ENCODE measurements at regions not wholly inside any gene's neighbourhood (a gene's known extent, or its start where the extent isn't known, plus 50 kb on each side); places are given as distances from the start of the nearest gene placed in this dataset.

DNA sequence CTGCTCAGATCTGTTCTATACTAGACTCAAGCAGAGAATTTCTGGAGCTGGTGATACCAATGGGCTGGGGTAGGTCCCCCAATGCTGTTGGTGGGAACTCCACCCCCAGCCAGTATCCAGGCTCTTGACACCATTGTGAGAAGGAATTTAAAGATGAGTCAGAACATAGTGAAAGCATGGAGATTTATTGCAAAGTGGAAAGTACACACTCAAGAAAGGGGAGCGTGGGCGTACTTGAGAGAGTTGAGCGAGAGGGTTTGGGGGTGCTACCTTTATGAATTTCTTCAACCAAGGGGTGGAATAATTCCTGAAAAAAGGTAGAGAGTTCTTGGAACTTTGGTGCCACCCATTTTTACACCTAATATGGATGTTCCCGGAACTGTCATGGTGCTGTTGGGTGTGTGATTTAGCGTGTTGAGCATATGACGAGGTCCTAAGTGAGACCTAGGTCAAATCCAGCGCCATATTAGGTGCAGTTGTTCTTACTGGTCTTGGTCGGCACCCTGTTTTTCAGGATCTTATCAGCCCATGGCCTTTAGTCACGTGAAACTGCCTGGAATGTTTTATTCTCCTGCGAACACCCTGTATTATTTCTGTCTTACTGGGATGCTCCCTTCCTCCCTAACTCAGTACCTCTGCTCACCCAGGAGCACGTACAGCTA lies 122.0 kb upstream of the AHR start:
- no peak for DNase-seq (ENCODE audit: low spot score)

DNA sequence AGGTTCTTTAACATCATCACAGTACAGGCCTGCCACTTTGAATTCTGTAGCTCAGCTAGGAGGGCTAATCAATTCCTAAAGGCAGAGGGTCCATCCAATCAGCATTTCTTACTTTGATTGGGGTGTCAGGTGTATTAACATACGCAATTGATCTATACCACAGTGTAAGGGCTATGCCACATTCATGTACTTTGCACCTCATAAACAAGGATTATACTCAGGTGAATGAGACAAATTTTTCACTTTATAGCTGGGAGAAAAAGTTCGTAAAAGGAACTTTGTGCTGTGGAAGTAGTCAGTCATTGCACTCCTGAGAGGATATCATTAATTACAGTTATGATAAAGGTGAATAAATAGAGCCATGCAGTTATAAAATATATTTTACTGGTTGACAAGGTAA lies 119.9 kb upstream of the AHR start:
- no peak for DNase-seq (ENCODE audit: low spot score)

DNA sequence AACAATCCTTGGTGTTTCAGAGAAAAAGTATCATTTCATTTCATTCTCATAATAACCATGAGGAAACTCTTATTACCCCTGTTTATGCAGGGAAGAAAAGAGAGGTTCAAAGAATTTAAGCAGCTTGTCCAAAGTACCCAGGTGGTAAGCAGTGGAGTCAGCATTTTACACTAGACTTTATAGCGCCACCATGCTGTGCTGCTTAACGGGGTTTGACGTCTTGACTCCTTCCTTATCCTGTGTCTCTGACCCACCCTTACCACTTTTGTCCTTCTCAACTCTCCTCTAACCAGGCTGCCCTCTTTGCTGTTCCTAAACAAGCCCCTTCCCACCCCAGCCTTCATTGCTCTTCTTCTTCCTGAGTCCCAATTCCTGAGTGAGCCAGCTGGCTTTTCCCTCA lies 117.0 kb upstream of the AHR start:
- DNase-seq (ENCODE audit: low spot score): no peak

DNA sequence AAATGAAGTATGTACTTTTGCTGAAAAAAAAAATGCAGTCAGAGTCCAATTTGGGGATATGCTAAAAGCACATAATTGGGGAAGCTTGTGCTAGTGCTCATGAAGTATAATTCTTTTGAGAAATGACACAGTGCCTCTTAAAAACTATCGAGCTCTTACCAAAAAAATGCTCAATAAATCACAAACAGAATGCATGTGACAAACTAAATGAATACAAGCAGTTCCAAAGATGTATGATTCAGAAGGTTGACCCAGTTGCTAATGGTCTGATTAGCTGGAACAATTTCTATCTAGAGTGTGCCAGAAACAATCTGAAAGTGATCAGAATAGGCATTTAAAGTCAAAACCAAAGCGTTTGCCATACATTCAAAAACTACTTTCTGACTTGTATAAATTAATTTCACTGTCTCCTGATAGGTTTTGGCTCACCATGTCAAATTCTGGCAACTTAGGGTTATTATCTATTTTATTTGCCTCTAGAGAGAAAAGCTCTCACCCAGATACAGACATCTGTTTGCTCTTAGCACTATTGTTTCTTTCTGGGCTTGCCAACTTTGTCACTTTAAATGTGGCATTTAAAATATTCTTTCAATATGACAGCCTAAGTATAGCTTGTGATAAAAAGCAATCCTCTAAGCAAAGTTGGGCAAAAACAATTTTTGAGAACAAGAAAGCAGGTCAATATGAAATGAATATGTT lies 114.7 kb upstream of the AHR start:
- no peak for DNase-seq (ENCODE audit: low spot score)

DNA sequence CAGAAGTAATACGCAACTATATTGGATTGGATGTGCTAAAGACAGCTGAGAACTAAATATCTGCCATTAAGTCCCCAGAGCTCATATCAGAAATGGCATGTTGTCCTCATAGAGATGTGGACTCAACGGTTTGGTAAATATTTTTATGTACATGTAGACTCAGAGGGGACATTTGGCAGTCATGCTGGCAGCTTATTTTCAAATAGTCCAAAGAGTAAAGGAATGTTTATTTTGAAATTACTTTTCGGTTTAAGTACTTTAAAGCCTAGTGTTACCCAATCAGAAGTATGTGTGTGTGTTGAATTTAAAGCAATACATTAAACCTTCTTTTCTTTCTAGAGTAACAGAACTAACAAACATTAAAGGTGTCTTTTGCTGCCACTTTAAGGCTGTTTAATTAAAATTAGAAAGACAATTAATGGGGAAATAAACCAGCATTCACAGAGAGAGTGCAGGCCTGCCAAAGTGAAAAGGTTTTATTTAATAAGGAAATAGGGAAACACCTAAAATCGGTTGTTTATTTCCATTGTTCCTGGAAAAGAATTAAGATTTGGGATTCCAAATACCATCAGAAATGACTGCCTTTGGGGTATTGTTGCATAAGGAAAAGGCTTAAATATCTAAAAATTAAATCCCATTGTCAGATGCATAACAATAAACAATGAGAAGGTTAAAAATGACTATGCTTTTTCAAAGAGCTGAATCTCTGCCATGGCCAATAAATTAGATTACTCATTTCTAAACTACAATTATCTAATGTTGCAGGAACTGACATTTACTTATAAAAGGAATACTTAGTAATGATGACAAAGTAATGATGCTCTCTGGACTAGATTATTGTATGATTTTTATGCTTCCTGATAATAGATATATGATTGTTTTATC lies 113.4 kb upstream of the AHR start:
- DNase-seq (ENCODE audit: low spot score): no peak

DNA sequence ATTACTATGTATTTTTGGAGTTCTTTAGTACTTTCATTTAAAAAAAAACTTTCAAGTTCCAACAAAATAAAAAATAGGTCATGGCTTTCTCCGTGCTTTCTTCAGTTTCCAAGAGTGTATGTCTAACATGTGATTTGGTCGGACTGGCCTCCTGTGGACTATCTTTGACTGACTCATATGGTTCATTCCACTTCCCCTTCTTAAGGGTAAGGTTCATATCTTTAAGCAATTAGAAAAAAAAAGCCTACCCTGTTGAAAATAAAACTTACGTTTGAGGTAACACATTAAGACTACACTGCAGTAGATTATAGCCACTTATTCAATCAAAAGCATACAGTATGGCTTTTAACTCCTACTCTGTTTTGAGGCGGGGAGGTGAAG lies 112.8 kb upstream of the AHR start:
- DNase-seq (ENCODE audit: low spot score): no peak

DNA sequence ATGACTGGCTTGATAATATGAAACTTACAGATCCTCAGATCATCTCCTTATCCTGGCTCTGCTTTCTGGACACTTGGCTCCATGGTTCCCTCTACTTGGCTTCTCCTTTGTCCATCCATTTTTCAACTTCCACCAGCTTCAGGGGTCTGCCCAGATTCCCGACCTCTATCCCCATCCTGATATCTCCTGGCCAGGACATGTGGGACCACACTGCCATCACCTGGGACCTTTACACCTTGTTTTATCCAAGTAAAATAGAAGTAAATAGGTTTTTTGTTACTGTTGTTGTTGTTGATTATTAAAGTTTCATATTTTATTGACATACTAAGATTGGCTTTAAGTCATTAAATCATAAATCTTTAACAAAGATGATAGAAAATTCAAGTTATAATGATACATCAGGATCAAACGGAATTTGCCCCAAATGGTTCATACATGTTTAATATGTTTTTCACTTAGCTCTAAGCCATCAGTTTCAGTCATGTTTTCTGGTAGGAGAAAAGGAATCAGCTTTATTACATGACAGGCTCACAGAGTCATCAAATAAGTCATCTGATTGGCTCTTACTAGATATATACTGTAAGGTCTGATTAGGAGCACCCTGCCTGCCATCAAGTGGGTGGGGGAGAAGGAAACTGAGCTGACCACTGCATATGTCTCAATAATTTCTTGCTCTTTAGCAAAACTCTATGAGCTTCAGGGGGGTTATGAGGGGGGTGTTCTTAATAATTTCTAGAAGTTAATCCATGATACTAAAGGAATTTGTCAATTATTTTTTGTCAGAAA lies 111.5 kb upstream of the AHR start:
- DNase-seq (ENCODE audit: low spot score): no peak

DNA sequence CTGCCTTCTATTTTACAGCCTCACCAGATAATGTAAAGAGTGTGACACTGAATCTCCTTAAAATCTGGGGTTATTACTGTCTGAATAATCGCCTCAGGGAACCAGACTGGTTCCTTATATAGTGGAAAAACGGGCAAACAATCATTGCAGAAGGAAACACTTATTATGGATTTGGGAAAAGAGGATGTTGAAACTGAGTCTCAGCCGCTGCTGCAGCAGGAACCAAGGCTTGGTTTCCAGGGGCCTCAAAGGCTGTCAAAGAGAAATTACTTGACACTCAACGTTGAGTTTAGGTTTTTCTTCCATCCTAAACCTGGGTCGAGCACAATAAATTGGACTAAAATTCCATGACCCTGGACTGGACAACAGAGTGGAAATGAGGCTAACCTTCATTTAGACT lies 103.8 kb upstream of the AHR start:
- no peak for DNase-seq (ENCODE audit: low spot score)

DNA sequence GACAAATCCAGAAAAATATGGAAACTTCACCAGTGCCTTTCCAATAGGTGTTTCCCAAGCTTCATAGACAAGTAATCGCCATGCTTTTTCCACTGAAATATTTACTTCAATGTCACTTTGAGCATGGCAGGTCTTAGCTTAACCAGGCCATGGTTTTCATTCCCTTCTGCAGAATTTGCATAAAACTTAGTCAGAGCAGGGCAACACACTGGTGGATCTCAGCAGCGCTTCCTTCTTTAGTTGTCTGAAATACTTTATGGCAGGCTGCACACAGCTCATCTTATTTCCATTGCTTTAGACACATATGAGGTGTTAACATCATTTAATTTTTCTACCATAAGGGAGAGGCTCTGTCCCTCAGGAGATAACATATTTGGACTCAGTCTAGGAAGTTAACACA lies 102.9 kb upstream of the AHR start:
- DNase-seq (ENCODE audit: low spot score): no peak

DNA sequence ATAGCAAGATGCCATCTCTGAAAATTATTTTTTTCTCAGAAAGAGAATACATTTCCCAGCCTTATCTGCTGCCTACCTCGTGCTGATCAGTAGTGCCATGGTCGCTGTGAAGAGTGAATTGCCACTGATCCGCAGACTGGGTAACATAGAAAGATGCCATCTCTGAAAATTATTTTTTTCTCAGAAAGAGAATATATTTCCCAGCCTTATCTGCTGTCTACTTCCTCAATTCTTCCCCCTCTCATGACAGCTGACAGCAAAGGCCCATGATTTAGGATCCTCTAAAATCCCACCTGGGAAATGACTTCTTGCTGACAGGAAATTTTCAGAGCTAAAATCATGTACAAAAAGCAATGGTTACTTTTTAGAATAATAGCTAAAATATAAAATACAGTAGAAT lies 92.5 kb upstream of the AHR start:
- DNase-seq (ENCODE audit: low spot score): no peak

DNA sequence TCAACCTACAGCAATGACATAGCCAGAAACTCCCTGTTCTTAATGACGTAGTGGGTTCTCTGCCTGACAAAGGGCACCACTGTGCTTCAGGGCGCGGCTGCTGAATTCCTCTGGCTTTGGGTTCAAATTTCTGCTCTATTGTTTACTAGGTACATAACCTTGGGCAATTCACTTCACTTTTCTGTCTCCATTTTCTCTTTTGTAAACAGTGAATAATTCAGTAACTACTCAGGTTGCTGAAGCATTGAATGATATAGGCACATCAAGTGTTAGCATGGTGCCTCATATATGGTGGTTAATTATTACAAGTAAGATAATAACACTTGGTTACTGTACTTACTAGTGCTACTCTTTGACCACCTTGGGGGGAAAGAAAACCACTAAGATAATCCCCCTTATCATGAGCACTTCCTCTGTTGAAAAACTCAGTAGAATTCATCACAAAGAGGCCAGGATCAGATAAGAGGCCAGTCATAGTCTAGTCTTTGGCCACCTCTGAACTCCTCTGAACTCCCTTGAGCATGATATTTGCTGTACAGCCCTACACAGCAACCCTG lies 92.0 kb upstream of the AHR start:
- DNase-seq (ENCODE audit: low spot score): no peak

DNA sequence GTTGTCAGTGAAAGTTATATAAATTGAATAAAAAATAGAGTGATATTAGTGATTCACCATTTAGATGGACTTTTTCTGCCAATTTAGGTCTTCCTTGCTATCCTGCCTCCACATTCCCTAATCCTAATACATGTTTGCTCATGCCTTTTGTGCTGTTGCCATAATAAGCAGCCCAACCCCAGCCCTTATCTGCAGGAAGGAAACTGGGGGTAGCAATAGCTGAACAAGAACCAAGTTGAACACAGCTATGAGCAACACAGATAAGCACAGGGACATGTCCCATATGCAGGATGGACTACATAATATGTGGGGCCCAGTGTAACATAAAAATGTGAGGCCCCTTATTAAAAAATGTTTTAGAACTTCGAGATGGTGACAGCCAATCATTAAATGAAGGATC lies 91.2 kb upstream of the AHR start:
- no peak for DNase-seq (ENCODE audit: low spot score)

DNA sequence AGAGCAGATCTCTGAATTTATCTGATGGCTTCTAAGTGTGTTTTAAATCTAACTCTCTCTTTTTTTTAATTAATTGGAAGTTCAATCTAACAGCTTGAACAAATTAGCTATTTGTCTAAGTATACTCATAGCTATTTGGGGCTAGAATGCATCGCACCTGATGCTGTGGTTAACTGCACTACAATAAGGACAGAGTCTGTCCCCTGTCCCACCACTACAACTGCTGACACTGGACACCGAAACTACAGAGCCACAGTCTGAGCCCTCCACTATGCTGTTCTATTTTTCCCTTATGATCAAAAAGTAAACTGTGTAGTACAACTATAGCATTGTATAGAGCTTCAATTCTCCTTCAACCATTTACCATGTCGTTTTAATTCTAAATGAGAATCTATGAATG lies 89.4 kb upstream of the AHR start:
- DNase-seq (ENCODE audit: low spot score): no peak

DNA sequence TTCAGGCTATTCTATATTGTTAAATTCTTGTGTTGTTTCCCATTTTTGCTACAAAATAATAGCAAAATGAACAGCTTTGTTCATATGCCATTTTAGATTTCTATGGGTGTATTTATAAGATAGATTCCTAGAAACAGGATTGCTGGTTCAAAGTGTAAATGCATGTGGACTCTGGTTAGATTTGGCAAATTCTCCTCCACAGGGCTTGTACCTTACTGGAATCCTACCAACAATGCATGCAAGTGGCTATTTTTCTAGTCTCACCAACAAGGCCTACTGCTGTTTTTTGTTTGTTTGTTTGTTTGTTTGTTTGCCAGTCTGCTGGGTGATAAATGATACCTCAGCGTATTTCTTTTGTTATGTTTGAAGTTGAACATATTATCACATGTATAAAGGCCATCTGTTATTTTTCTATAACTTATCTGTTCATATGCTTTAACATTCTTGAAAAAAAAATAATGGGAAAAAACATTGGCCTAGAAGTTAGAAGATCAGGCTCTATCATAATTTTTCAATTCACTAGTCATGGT lies 87.1 kb upstream of the AHR start:
- DNase-seq (ENCODE audit: low spot score): no peak

DNA sequence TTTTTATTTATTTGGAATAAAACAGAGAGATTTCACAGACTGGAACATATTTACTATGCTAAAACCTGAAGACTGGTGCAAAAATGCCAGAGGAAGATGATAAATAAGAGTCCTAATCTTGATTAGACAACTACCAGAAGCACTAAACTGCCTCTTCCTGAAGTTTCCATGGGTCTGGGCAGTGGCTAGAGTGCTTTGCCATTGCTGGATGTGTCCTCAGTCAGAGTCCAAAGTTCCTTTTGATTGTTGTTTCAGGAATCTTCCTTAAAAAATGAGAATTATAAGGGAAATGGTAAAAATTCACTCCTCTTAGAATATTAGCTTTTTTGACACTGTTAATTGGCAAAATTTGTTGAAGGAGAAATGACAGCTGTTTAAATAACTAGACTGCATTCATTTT lies 86.3 kb upstream of the AHR start:
- DNase-seq (ENCODE audit: low spot score): no peak

DNA sequence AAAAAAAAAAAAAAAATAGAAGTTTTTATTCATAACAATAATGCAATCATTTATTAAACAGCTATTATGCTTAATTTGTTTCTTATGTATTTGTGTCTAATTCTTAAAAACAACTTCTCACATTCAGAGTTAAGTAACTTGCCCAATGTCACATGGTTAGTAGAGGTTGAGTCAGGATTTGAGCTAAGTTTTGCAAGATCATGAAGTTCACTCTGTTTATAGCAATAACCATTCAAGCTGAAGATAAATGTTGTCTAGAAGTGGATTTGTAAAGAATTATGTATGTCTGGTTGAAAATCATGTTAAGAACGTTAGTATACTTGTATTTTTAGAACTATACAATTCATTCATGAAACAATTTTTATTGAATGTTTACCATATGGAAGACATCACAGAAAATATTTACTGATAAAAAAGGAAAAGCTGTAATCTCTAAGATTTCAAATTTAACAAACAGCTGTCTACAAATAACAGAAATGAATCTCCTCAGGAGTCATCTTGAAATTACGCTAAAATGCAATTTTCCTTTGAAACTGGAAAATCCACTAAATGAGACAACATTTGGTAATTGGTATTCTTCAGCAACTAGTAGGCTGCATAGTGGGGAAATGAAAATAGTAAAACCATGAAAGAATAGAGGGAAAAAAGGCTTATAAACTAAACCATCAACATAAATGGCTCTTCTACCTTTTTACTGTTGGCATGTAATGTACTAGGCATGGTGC lies 70.5 kb upstream of the AHR start:
- no peak for DNase-seq (ENCODE audit: low spot score)

DNA sequence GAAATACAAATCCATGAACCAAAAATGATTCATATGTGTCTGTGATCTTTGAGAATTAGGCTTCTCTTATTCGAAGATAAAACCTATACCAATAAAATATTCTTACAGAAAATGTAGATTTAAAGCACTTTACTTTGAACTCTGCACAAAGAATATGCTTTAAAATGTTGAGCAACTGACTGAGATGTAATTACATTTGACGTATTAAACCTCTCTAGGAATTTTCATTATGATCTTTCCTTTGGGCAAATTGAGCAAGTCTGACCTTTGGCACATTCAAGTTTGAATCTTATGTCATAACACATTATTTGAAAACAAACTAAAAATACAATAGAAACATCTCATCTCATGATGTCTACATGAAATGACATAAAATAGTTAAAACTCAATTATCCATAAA lies 69.2 kb upstream of the AHR start:
- no peak for DNase-seq (ENCODE audit: low spot score)

DNA sequence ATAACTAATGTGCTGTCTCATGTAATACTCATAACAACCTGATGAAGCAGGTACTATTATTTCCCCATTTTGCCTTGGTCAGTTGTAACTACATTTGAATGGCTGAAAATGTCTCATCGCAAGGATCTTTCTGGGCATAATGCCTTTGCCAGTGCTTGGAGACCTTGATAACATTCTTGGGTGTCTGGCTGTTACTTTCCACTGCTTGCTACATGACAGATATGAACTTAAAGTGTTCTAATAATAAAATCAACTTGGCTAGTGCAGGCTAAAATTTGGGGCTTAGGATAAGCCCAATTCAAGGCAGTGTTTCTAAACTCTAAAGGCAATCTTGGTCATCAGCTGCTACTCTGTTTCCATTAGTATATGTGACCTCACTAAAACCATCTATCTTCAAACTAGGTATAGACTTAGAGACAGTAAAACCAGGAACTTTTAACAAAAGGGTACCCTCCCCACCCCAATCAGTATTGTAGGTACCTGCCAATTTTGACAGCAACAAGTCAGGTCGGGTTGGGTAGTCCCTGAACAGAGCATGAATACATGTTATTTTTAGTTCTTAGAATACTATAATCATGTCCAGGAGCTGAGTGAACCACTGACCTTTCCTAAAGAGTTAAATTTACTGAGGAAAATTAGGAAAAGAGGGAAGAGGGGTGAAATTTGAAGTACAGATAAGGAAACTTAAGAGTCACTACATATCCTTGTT lies 68.2 kb upstream of the AHR start:
- no peak for DNase-seq (ENCODE audit: low spot score)

DNA sequence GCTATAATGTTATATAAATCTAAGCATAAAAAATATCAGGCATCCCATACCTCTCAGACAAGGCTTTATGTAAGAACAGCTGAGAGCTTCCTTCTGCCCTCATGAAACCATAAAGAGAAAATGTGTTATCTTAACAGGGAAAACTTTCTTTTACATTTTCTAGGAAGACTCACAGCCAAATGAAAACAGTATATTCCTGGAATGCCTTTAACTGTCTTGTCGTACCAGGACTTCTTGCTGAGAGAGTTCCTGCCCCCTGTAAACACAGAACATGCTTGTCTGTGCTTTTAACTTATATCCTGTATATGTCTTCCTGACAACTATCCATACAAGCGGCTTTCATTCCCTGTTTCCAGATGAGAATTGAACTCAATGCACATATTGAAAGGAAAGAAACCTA lies 64.8 kb upstream of the AHR start:
- DNase-seq (ENCODE audit: low spot score): no peak

DNA sequence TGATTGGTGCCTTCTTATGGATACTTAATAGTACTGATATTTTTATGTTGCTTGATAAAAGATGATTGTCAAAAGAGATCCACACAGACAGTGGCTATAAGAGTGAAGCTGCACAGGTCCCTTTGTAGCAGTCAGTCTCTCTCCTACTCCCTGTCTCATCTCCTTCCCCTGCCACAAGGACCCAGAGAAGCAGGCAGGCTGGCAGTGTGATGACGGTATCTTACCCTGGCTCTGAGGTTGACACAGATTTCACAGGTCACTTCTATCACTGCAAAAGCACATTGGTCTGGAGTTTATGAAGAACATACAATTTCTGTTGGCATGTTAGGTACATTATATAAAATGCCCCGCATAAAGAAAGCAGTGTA lies 64.4 kb upstream of the AHR start:
- no peak for DNase-seq (ENCODE audit: low spot score)

Data from hematopoietic multipotent progenitor cell treated with erythropoietin and hydrocortisone succinate and interleukin-3 and kit ligand, for 15 days (in vitro differentiated cells).